ENCODE measurements at regions not wholly inside any gene's neighbourhood (a gene's known extent, or its start where the extent isn't known, plus 50 kb on each side); places are given as distances from the start of the nearest gene placed in this dataset.

GRCh38 chr1:88399690-88400089 is 284.4 kb upstream of the PKN2 start:
- TF ChIP-seq CTCF (IDR thresholded peaks at IDR 0.05) (no peak), ZFX (IDR thresholded peaks at IDR 0.05; ENCODE audit: borderline replicate concordance) (no peak)
